NCI-H2081 (cell line): ENCODE measurements at regions not wholly inside any gene's neighbourhood (a gene's known extent, or its start where the extent isn't known, plus 50 kb on each side); places are given as distances from the start of the nearest gene placed in this dataset.
A peak's percentile ranks its signal among the peaks of the same experiment; 100 is the strongest.
"Not testable (repeated sequence)": the region's sequence is repeated elsewhere in the genome, so short reads cannot be mapped to it uniquely, and the experiment has no call there.

Experiments used
- DNase-seq, 2 experiments: peaks; one replicate each; lab custom pipeline; 2025; lab: John Stamatoyannopoulos, UW

DNA sequence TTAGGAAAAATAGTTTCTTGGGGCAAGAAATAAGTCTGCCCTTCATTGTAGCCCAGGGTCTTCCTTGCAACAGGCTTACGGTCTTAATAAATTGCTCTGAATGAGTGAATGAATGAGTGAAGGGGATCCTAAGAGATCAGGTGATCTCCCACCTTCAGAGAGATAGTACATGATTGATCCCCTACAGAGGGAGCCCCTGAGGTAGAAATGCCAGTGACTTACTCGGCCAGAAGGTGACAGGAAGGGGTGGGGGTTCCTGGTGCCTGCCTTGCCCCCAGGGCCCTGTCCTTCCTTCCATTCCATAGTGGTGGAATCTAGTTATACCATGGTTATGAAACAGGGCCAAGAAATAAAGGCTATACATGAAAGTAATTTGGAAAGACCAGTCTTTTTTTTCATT lies 215.3 kb upstream of the SSTR4 start:
- DNase-seq = no peak

DNA sequence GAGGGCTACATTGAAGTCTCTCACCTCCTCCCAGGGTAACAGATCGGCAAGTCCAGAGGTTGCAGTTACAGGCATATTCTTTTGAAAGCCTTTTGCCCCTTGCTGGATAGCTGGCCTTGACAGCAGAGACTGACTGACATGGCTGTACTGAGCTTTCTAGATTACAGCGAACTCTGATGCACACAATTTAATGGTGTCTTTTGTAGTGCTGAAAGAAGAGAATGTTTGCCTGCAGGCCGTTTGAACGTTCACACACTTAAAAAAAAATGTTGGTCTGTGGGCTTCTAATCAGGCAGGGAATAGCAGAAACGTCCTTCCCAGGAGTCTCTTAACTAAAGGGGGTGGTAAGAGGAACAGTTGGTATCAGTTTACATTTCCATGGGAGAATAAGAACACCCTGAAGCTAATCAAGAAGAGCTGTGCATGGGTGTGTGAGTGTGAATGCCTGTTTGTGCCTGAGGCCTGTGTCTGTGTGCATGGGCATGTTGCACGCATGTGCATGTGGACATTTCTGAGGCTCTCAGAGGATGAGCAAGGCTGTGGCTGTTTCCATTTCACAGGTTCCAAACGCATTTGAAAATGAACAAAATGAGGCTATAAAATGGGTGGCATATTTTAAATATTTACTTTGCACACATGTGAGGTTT lies 213.9 kb upstream of the SSTR4 start:
- DNase-seq = no peak

DNA sequence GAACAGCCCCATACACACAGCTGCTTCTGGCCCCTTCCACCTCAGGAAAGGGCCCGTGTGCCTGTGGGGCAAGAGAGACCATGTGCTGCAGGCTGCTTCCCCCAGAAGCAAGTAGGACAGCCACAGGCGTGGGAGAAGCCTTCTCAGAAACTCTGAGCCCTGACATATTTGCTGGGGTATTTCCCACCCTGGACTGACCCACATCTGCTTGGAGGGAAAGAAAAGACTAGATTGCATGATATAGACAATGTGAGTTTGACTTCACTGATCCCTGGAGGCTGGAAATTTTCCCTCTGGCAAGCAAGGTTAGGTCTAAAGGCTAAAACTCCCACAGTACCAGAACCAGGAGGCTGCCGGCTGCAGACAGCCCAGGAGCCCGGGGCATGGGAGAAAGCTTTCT lies 213.3 kb upstream of the SSTR4 start:
- DNase-seq = no peak

DNA sequence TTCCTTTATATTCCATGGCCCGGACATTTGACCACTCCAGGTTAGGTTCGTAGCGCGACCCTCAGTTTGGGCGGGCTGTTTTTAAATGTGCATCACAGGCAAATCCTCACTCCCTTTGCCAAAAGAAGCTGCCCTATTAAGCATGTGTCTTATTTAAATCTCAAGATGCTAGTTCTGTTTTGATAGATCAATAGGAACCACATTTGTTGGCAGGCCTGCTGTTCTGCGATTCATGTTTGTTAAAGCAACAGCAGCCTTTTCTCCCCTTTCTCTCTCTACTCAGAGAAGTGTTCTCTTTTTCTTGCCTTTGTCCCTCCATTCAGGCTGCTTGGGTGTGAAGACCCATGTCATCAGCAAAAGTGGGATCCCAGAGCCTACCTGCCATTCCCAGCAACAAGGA lies 212.0 kb upstream of the SSTR4 start:
- DNase-seq = no peak

DNA sequence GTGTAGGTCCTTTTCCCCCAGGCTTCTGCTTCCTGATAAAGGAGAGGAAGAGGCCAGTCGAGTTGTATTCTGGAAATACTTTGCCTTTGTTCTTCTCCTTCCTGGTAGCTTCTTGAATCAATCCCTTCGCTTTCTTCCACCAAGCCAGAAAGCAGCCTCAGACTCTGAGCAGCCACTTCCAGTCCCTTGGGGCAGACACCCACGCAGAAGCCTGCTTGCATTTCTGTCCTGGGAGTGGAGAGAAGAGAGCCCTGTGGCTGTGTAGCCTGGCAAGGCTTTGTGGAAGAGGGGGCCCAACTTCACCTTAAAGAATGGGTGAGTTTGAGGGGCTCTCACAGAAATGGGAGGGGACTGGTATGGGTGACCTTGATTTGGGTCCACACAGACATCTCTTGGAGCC lies 211.0 kb upstream of the SSTR4 start:
- DNase-seq = no peak

DNA sequence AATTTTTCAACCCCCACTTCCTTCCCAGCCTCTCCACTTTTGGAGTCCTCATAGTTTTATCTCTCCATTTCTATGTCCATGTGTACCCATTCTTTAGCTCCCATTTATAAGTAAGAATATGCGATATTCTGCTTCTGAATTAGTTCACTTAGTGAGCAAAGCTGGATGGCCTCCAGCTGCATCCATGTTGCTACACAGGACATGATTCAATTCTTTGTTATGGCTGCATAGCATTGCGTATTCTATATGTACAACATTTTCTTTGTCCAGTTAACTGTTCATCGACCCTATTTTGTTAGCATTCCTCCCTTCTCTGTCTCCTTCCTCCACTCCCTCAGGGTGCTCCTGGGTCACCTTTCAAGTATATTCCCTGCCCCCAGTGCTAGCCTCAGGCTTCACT lies 210.0 kb upstream of the SSTR4 start:
- no peak for DNase-seq

DNA sequence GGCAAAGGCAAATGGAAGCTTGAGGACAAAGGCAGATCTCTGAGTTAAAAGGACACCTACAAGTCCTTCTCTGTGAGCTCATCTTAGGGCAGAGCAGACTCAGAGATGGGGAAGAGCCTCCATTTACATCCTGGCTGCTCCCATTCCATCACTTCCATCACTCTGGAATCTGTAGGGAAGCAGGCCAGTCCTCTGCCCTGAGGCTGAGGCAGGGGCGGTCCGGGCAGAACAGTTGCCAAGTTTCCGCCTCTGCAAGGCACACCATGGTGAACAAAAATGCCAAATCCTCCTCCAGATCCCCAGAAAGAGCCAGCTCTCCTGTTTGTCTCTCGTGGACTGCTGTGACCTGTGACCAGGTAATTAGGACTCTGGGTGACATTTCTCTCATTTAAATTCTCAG lies 209.6 kb upstream of the SSTR4 start:
- DNase-seq = no peak

DNA sequence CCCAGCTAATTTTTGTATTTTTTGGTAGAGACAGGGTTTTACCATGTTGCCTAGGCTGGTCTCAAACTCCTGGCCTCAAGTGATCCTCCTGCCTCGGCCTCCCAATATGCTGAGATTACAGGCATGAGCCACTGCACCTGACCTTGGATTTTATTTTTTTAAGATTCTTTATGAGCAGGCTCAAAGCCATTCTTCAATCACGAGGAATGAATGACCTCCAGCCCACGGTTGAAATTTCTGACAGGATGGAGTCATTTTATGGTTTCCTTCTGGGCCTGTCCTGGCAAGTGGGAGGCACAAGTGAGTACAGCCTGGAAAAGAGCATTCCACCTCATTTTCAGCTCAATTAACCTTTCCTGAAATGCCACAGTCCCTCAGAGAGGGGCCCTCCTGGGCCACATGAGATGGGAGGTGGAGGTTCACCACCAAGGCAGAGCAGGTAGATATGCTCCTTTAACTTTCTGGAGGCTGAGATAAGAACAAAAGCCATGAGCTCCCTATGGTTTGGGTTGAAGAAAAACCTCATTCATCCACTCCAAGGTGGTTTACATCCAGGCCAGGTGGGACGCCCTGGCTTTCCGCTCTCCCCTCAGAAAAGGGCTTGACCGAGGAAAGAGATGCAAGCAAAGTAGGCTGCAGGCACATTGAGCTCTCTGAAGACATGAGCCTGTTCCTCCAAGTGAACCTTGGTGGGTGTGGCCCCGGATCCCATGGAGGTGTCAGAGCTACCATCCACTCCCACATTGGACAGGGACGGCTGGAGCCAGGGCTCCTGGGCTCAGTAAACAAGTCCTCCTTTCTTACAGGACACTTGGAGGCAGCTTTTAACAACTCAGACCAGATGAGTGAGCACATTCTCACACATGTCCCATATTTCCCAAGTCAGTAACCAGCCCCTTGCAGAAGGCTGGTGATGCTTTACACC lies 208.5 kb upstream of the SSTR4 start:
- no peak for DNase-seq

DNA sequence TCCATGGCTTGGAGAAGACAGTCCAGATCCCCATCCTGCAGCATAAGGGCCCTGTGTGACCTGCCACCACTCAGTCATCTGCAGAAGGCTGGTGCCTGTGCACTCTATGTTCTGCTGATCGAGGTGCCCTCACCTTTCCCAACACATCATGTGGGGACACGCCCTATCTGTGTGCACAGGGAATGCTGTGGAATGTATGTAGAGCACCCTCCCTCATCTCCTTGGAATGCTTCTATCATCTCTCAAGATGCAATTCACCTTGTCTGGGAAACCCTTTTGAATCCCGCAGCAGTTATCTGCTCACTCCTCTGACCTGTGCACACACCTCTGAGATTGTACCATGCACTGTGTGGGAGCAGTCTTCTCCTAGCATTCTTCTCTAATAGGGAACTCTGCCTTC lies 207.2 kb upstream of the SSTR4 start:
- no peak for DNase-seq

DNA sequence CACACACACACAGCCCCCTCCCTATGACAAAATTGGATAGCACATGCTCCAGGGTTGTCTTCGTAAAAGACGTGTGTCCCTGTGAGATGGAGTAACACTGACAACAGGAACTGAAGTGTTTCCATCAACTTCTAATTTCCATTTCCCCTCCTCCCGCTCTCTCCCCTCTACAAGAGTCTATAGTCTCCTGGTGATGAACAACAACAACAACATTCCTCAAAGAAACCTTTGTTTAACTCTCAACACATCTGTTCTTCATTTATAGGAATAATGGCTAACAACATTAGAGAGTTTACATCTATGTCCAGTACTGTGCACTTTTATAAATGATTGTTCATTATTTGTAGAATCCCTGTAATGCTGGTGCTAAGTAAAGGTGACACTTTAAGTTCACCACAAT lies 205.8 kb upstream of the SSTR4 start:
- DNase-seq = no peak

DNA sequence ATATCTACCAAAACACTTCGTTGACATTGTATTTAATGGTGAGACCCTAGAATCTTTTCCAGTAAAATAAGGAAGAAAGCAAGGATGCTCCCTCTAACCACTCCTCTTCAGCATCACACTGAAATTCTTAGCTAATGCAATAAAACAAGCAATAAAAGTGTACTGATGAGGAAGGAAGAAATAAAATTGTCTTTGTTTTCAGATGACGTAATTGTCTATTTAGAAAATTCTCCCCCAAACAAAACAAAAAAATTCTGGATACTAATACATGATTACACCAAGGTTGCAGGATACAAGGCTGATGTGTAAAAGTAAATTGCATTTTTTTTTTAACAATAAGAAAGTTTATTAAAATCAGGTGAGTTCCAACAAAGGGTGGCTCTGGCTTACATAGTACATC lies 205.0 kb upstream of the SSTR4 start:
- DNase-seq = no peak

DNA sequence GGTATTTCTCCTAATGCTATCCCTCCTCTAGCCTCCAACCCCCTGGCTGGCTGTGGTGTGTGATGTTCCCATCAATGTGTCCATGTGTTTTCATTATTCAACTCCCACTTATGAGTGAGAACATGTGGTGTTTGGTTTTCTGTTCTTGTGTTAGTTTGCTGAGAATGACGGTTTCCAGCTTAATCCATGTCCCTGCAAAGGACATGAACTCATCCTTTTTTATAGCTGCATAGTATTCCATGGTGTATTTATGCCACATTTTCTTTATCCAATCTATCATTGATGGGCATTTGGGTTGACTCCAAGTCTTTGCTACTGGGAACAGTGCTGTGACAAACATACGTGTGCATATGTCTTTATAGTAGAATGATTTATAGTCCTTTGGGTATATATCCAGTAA lies 204.4 kb upstream of the SSTR4 start:
- not testable (repeated sequence) for DNase-seq

DNA sequence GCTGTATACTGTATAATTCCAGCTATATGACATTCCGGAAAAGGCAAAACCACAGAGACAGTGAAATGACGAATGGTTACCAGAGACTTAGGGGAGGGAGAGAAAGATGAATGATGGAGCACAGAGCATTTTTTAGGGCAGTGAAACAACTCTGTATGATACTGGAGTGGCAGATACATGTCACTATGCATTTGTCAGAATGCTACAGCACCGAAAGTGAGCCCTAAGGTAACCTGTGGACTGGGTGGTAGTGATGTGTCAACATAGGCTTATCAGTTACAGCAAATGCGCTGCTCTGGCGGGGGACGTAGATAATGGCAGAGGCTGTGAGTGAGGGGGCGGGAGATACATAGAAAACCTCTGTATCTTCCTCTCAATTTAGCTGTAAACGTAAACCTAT lies 201.3 kb upstream of the SSTR4 start:
- DNase-seq = no peak

DNA sequence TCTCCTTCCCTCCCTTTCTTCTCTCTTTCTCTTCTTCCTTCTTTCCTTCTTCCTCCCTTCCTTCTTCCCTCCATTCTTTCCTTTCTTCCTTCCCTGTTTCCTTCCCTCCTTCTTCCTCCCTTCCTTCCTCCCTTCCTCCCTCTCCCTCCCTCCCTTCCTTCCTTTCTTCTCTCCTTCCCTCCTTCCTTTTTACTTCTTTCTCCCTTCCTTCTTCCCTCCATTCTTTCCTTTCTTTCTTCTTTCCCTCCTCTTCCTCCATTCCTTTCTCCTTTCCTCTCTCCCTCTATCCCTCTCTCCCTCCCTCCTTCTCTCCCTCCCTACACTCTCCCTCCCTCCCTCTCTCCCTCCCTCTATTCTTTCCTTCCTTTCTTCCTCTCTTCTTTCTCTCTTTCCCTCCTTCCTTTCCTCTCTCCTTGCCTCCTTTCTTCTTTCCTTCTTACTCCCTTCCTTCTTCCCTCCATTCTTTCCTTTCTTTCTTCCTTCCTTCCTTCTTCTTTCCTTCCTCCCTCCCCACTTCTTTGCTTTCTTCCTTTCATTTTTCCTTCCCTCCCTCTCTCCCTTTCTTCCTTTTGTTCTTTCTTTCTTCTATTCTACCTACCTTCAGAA lies 200.4 kb upstream of the SSTR4 start:
- no peak for DNase-seq

DNA sequence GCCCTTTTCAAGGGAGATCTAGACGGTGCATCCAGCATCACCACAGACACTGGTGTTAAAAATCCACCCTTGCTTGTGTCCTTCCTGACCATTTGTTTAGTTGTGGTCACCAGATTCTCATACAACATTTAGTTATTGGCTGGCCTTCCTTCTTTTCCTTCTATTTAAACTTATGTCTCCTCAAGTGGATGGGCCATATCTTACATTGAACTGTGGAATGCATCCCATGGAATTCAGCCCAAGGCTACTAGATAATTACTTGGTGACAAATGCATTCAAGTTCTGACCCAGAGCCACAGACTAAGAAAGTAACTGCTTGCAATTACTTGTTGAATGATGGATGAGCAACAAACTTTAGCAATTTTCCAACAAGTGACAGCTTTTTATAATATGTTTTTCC lies 198.9 kb upstream of the SSTR4 start:
- DNase-seq = no peak

DNA sequence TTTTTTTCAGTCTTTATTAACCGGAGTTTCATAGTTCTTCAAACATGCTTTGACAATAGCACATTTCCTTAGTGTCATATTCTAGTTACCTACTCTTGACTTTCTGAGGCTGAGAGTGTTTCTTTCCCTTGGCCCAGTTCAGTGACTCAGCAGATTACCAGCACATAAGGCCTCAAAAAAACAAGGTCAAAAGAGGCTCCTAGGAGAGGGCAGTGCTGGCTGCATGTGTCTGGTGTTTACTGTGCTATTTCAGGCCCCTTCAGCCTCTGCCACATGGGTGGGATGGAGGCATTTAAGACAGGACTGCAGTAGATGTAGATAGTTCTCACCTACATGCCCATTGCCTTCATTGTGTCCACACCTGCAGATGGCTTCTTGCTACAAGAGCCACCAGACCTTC lies 198.2 kb upstream of the SSTR4 start:
- no peak for DNase-seq

DNA sequence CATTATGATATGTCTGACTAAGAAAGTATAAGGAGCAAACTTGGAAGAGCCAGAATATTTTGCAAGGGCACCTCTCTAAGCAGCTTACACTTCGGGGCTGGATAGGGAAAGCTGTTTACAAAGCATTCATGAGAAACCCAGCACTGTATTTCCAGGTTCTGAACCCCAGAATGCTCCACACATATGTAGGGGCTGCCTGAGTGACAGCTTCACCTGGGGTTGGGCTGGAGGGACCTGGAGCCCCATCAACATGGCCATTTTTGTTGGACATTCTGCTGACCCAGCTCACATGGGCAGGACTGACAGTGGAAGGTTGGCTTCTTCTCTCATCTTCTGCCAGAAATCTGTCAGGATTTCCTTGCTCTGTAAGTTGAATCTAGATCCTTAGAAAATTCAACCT lies 197.1 kb upstream of the SSTR4 start:
- DNase-seq = no peak

DNA sequence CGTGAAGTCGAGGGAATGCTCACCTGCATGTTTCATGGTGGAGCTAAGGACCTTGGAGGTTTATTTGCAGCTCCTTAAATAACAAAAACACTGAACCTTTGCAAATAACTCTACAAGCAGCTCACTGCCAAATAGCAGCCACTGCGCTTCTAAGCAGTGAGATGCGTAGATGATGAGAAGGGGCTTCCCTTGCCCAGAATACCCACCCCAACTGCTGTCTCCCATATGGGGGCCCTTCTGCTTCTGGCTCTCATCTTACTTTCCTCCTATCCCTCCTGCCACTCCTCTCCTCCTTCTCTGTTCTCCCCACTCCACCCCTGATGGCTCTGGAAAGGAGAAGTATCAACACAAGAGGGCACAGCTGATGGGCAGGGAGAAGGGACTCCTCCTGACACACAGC lies 193.3 kb upstream of the SSTR4 start:
- DNase-seq = no peak

DNA sequence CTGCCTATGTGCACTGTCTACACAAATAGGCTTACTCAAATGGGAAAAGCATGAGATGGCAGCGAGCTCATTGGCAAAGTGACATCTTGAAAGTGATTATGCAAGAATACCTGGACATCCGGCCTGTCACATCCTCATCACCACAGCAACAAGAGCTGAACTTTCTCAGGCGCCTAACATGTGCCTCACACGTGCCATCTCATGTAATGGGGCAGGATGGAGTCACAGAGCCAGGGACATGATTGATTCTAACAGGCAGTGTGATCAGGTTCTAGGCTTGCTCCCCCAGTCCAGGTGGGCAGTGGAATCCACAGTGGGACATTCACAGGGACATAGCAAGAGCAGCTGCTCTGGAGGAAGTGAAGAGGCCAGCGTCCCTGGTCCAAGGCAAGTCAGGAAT lies 192.3 kb upstream of the SSTR4 start:
- DNase-seq = no peak

DNA sequence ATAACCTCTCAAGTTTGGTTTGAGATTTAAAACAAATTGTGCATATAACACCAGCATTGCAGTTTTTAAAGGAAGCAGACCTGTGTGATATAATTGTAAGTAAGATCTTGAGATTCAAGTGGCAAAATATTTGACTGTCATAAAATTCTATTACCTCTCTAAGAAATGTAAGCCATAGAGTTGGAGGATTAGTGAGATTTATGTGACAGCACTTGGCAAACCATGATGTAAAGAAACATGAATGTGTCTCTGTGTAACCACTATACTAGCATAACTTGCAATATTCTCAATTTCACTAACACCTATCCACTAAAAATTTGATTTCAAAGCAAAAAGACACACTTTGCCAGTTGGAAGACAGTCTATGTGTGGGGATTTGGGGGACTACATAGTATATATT lies 190.2 kb upstream of the SSTR4 start:
- DNase-seq = no peak

DNA sequence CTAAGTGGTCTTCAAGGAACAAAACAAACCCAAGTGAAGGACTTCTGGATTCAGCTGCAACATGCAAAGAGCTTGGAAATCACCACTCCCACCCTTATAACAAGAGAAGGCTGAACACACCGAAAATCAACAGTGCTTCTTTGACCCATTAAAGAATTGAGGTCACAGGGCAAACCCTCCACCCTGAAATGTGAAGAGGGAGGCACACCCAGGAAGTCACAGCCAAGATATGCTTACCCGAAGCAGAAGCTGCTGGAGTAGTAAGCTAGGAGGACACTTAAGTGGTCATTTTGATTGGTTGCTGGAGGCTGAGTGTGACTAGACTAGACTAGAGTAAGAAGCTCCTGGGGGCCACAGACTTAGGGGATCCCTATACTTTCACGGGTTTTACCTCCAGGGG lies 188.2 kb upstream of the SSTR4 start:
- no peak for DNase-seq

DNA sequence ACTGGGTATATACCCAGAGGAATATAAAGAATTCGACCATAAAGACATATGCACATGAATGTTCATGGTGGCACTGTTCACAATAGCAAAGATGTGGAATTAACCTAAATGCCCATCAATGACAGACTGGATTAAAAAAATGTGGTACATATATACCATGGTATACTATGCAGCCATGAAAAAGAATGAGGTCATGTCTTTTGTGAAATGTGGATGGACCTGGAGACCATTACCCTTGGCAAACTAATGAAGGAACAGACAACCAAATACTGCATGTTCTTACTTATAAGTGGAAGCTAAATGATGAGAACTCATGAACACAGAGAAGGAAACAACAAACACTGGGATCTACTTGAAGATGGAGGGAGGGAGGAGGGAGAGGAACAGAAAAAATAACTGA lies 186.7 kb upstream of the SSTR4 start:
- no peak for DNase-seq

DNA sequence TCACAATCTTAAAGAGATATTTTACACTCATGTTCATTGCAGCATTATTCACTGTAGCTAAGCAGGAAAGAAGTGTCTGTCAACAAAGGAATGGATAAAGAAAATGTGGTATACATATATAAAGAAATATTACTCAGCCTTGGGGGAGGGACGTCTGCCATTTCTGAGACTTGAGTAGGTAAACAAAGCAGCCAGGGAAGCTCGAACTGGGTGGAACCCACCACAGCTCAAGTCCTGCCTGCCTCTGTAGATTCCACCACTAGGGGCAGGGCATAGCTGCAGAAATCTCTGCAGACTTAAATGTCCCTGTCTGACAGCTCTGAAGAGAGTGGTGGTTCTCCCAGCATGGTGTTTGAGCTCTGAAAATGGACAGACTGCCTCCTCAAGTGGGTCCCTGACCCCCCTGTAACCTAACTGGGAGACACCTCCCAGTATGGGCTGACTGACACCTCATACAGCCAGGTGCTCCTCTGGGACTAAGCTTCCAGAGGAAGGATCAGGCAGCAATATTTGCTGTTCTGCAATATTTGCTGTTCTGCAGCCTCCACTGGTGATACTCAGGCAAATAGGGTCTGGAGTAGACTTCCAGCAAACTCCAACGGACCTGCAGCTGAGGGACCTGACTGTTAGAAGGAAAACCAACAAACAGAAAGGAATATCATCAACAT lies 183.3 kb upstream of the SSTR4 start:
- DNase-seq = peak; percentile 6 to 8
